Panc1 (cell line): ENCODE measurements at regions not wholly inside any gene's neighbourhood (a gene's known extent, or its start where the extent isn't known, plus 50 kb on each side); places are given as distances from the start of the nearest gene placed in this dataset.

ENCODE experiments used
- ATAC-seq: fragments of 200-7000 bp; cut with Tn5 transposase; 2 replicates; pipeline ENCODE4 v1.9.1; 2020; ENCODE audit warnings: mild to moderate bottlenecking, moderate library complexity
- BruUV-seq: library from RNA; stranded (reverse); fragments of 400-500 nt; replicated peaks from 2 replicates; lab custom pipeline; 2021; lab: Mats Ljungman, UMichigan
- CTCF ChIA-PET: fragments of 300-600 bp; sonication (Branson Sonifier 250); formaldehyde crosslinking; loops from one replicate; lab custom pipeline; 2022; ENCODE audit warnings: antibody characterized with exemption; lab: Charles Lee
- POLR2A ChIA-PET: fragments of 300-600 bp; sonication (Branson Sonifier 250); formaldehyde crosslinking; loops from one replicate; lab custom pipeline; 2022; ENCODE audit warnings: antibody characterized with exemption; lab: Charles Lee
- DNase-seq: peaks from one replicate; pipeline ENCODE4 v3.0.0-alpha.2; 2010; ENCODE audit warnings: low read depth, low spot score
- H3K27ac ChIP-seq: 2 replicates; pipeline ENCODE4 v1.5.1; 2011; ENCODE audit warnings: mild to moderate bottlenecking, low read length, inconsistent platforms
- H3K27me3 ChIP-seq: fragments of 200-500 bp; sonication (Bioruptor generic); 2 replicates; pipeline ENCODE4 v1.6.0; 2014; ENCODE audit warnings: low read length, inconsistent platforms; ENCODE audit not compliant: control insufficient read depth, insufficient read depth
- H3K36me3 ChIP-seq: fragments of 200-500 bp; sonication (Bioruptor generic); 2 replicates; pipeline ENCODE4 v1.5.1; 2014; ENCODE audit warnings: inconsistent platforms, mild to moderate bottlenecking, low read length, moderate library complexity; ENCODE audit not compliant: control insufficient read depth, insufficient read depth
- H3K4me1 ChIP-seq: 2 replicates; pipeline ENCODE4 v1.5.1; 2011; ENCODE audit warnings: inconsistent platforms, mild to moderate bottlenecking, low read length, moderate library complexity; ENCODE audit not compliant: control insufficient read depth, insufficient read depth
- H3K4me3 ChIP-seq, 2 experiments: 2 replicates each; pipeline ENCODE4 v1.5.1; 2011 to 2012; ENCODE audit warnings: low read depth in 2 of 2, low read length in 2 of 2, mild to moderate bottlenecking in 2 of 2, inconsistent platforms in 1 of 2, moderate library complexity in 1 of 2
- H3K9me3 ChIP-seq: fragments of 200-500 bp; sonication (Bioruptor generic); 2 replicates; pipeline ENCODE4 v1.5.1; 2014; ENCODE audit warnings: low read depth, mild to moderate bottlenecking, inconsistent platforms, low read length, moderate library complexity; ENCODE audit not compliant: control insufficient read depth, insufficient read depth
- CTCF ChIP-seq: fragments of 450-650 bp; IDR thresholded peaks from 2 replicates; pipeline ENCODE4 v1.5.1; 2017; ENCODE audit warnings: mild to moderate bottlenecking
- POLR2AphosphoS5 ChIP-seq: IDR thresholded peaks from 2 replicates; pipeline ENCODE4 v1.6.1; 2012; ENCODE audit warnings: mild to moderate bottlenecking, low read depth, low read length, moderate library complexity
- REST ChIP-seq, 2 experiments: IDR thresholded peaks; 2 replicates each; pipeline ENCODE4 v1.6.1; 2011 to 2012; ENCODE audit warnings: low read depth in 2 of 2, control low read depth in 1 of 2, low read length in 1 of 2, mild to moderate bottlenecking in 1 of 2, moderate library complexity in 1 of 2; ENCODE audit not compliant: insufficient read depth in 1 of 2
- SIN3A ChIP-seq: IDR thresholded peaks from 2 replicates; pipeline ENCODE4 v1.6.1; 2012; ENCODE audit warnings: low read depth, mild to moderate bottlenecking, low read length, moderate library complexity, borderline replicate concordance; ENCODE audit not compliant: insufficient read depth
- TCF7L2 ChIP-seq: IDR thresholded peaks from 2 replicates; pipeline ENCODE4 v1.6.1; 2011; ENCODE audit warnings: mild to moderate bottlenecking, low read depth, low read length, inconsistent platforms
- in situ Hi-C: cut with HindIII; loops from 2 replicates; pipeline ENCODE4 v1.10.0; 2016; ENCODE audit warnings: low sequenced_read_pairs, low pct_unique_long_range_greater_than_20kb
- intact Hi-C: fragments of 100-400 bp; cut with micrococcal nuclease; formaldehyde crosslinking; loops from one replicate; pipeline ENCODE4 v1.10.0; 2022; ENCODE audit not compliant: unreplicated experiment

DNA sequence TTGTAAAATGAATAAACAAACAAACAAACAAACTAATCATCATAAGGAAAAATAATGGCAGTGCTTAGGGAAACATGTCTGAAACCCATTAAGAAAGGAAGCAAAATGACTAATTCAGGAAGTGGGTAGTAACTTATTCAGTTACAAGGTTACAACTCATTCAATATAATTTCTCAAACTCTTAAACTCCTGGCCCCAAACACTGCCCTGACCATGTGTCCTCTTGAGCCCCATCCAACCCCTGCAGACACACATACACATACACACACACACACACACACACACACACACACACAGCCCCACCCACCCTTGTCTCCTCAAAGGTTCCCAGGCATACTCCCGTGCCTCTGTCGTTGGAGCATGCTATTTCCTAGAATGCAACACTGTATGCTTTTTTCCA is 193.9 kb downstream of the SEC61B start:
- no peaks in the 10 kb centered on the region for H3K9me3 ChIP-seq
- CTCF ChIA-PET = no interaction called here

DNA sequence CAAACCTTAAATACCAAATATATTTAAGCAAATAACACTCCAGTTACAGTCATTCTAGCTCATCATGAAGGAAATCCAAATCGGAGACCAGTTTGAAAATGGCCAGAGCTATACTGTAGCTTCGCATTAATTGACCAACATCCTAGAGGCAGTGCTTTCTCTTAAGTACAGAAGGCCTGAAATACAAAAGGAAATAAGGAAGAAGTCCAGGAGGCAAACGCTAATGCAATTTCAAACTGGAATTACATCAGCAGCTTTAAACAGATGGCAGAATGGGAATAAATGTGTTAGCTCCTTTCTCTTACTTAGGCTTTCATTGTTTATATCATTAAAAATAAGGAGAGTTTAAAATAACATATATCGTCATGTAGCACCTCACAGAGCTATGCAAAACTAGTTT is 197.0 kb downstream of the SEC61B start:
- TF ChIP-seq POLR2AphosphoS5 = no peak
- TF ChIP-seq TCF7L2 = no peak
- no peak for TF ChIP-seq SIN3A
- no peak for TF ChIP-seq CTCF
- TF ChIP-seq REST (IDR thresholded peaks at IDR 0.05; ENCODE audit: insufficient read depth in 1 of 2, low read depth in 2 of 2, low read length in 1 of 2) = no peak
- no peak overlapping the region for H3K27ac ChIP-seq
- ChIA-PET CTCF (no interaction called here), POLR2A (no interaction called here)
- no peaks in the 10 kb centered on the region for H3K36me3 ChIP-seq
- no peak overlapping the region for H3K4me3 ChIP-seq
- no peaks in the 10 kb centered on the region for H3K27me3 ChIP-seq
- intact Hi-C loops (no loop called here), in situ Hi-C loops (no loop called here)
- no peaks in the 10 kb centered on the region for H3K9me3 ChIP-seq
- no TSS peak for BruUV-seq
- no peaks in the 10 kb centered on the region for H3K4me1 ChIP-seq
- no peak for DNase-seq
- no peak for ATAC-seq

More for the DNA sequence above, 193.9 kb downstream of the SEC61B start:
- in situ Hi-C loops = no loop called here
- H3K36me3 ChIP-seq = no peaks in the 10 kb centered on the region
- no peaks in the 10 kb centered on the region for H3K4me1 ChIP-seq
- no peak overlapping the region for H3K27ac ChIP-seq
- no TSS peak for BruUV-seq
- DNase-seq = no peak
- TF ChIP-seq CTCF (no peak), REST (IDR thresholded peaks at IDR 0.05; ENCODE audit: insufficient read depth in 1 of 2, low read depth in 2 of 2, low read length in 1 of 2) (no peak), TCF7L2 (no peak)
- POLR2A ChIA-PET = no interaction called here
- H3K4me3 ChIP-seq = no peak overlapping the region
- no peaks in the 10 kb centered on the region for H3K27me3 ChIP-seq
- no peak for ATAC-seq
- intact Hi-C loops = no loop called here
